T-helper 1 cell (primary cell): ENCODE measurements at regions not wholly inside any gene's neighbourhood (a gene's known extent, or its start where the extent isn't known, plus 50 kb on each side); places are given as distances from the start of the nearest gene placed in this dataset.
"Not testable (repeated sequence)": the region's sequence is repeated elsewhere in the genome, so short reads cannot be mapped to it uniquely, and the experiment has no call there.

Experiments used
- DNase-seq, 5 donors: peaks; one replicate each; pipeline ENCODE4 v3.0.0-alpha.2; 2012 to 2020

- no peak for DNase-seq
Observed at GRCh38 chr18:28736223-28736622, 559.3 kb upstream of the CDH2 start.

- DNase-seq: no peak
Observed at GRCh38 chr18:28735731-28736130, 558.8 kb upstream of the CDH2 start.

GRCh38 chr18:28729321-28729720, 552.4 kb upstream of the CDH2 start:
- DNase-seq: no peak

- no peak for DNase-seq
Observed at GRCh38 chr18:28728891-28729290, 552.0 kb upstream of the CDH2 start.

GRCh38 chr18:28727189-28727588, 550.3 kb upstream of the CDH2 start:
- DNase-seq: not testable (repeated sequence)

DNA sequence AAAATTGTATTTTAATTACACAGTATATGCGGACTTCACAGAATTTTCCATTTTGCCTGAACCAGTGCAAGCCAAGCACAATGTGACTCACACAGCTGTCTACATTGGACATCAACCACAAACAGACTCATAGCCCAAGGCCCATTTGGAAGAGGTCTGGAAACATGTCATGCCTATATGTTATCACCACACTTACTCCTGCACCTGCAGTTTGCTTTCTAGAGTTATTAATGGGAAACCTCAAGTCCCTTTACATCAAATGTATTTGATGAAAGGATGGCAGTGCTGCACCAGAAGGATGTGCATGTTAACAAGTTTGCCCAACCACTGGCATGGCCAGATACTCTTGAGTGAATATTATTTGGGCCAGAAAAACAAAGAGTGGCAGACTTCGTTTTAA, 548.9 kb upstream of the CDH2 start:
- no peak for DNase-seq

DNA sequence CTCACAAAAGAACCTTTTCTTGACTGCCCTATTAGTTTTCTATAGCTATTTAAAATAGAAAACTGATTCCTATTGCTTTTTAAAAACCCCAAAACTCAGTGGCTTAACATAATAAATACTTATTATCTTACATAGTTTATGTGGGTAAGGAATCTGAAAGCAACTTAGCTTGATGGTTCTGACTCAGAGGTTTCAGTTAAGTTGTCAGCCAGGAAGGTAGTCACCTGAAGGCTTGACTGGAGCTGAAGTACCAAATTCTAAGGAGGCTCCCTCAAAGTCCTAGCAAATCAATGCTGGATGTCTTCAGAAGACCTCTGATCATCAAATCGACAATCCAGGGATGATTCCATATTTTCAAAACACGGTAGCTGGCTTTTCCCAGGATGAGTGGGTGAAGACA, 546.6 kb upstream of the CDH2 start:
- DNase-seq: no peak

GRCh38 chr18:28718696-28719095, 541.8 kb upstream of the CDH2 start:
- no peak for DNase-seq

GRCh38 chr18:28716338-28716737, 539.4 kb upstream of the CDH2 start:
- no peak for DNase-seq

- DNase-seq: no peak
Observed at GRCh38 chr18:28715206-28715605, 538.3 kb upstream of the CDH2 start.

GRCh38 chr18:28714498-28714897, 537.6 kb upstream of the CDH2 start:
- DNase-seq: no peak

- no peak for DNase-seq
Observed at GRCh38 chr18:28712796-28713425, 536.0 kb upstream of the CDH2 start.

DNA sequence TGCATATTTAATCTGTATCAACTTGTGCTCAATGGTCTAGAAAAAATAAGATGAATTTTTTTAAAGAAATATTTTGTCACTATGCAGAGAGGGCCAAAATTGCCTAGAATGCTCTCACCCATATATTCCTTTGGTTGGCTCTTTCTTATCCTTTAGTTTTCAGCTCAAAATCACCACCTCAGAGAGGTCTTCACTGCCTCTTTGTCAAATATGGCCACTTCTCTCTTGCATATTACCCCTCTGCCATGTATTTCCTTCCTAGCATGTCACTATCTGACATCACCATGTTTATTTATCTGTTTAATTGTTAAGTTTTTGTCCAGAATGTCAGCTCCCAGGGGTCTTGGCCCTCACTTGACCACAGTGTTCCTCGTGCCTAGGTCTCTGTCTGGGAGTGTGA, 535.2 kb upstream of the CDH2 start:
- no peak for DNase-seq

DNA sequence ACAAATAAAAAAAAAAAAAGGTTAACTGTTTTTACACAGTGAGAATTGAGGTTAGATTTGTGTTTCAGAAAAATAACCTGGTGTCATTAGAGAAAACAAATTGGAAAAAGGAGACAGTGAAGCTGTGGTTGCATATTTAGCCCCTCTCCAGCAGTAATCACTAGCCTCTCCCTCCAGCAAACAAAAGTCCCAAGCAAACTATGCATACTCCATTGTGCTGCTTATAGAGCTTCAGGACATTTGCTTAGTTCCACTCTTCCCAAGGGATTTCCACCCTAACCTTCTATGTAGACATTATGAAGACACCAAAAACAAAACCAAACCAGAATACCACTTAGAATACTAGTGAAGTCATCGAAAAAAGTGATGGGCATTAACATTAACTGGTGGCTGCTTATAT, 534.2 kb upstream of the CDH2 start:
- DNase-seq: no peak

GRCh38 chr18:28707006-28707405, 530.1 kb upstream of the CDH2 start:
- DNase-seq: no peak

DNA sequence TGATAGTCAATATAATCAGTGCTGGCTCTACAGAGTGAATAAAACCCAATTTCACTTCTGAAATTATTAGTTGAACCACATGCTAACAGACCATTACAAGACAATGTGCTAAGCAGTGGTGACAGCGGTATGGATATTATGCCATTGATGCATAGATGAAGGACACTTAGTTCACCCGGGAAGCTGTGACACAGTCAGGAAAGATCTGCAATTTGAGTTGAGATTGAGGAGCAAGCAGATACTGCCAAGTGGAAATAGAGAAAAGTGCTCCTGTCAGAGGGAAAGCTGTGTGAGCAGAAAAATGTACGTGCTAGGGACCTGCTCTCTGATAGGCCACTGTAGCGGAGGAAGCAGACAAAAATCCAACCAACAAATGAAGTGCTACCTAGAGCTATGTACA, 529.5 kb upstream of the CDH2 start:
- no peak for DNase-seq

DNA sequence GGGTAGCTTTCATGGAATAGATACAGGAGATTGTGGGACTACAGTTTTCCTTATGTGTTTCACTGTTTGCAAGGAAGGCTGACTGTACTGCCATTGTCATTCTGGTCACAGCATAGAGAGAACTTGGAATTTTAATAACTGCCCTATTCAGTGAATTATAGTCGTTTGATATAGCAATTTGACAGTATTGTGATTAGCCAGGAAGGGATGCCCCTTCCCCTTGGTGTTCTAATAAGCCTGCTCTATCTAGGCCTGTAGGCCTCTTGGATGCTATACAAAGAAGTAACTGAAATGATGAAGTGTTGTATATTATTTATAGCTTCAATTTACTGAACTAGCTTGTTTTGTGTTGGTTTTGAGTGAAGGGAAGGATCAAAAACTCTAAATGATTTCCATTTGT, 528.6 kb upstream of the CDH2 start:
- no peak for DNase-seq

DNA sequence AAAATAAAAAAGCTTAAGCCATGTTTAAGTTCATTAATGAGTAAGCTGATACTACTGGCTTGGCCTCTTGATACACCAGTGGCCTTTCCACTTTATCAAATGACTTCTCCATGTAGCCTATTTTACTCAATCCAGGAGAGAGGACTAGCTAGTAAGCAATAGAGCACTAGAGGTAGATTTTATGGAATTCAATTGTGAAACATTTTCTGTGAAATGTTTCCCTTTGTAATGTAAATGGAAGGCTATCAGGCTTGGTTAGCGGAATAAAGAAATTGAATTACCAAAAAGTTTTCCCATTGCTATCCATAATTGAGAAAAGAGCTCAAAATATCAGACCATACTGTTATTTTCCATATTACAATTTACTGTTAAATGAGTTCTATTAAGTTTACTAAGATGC, 515.4 kb upstream of the CDH2 start:
- DNase-seq: no peak

DNA sequence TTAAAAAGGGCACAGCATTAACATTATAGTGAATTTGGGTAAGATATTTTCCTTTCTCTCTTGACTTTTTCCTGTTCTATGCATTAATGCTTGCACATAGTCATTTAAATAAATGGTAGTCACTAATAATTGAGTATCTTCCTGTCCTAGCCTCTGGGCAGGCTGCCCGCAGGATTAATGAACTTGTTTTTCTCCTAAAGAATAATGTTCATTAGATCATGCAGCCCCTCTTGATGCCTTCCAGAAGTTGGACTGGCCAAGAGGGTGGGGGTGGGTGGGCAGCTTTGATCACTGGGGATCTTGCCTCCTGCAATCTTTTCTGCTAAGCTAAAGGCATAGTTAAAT, 514.5 kb upstream of the CDH2 start:
- no peak for DNase-seq

DNA sequence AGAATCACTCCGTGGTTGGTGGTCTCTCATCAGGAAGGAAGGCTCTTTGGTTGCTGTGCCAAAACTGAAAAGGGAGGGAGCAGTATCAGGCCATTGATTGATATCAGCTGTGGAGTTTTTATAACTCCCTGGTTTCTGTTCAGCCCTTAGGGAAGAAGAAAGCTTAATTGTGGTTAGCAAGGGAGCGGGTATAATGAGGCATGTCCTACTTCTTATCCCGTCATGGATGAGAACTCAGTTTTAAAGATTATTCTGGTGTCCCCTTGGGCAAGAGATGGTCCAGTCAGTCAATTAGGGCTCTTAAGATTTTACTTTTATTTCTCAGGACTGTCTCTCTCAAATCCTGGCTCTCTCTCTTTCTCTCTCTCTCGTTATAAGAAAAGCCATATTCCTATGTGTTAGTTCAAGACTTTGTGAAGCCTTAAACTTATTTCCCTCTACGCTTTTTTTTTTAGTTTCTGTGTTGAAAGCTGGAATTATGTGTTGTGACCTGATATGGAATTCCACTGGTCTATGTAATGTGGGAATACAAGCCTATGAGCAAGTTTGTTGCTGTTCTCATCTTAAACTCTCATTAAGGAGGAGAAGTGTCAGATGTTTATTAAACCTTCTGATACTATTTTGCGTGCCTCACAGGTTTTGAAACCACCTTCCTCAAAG, 514.0 kb upstream of the CDH2 start:
- no peak for DNase-seq

DNA sequence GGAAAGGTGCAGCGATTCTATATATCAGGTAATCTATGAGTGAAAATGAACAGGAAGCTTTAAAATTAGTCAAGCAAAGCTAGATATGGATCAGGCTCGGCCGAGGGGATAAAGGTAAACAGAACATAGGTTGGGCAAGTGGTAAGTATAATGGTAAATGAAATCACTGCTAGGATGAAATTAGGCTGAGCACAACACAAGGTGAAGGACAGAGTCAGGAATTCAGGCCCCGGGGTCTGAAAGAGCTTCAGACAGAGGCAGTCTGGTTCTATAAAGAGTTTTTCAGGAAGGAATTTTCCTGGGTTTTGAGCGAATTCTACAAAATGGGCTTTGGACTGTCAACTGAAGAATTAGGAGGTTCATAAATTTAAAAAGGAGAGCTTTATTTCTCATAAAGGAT, 513.2 kb upstream of the CDH2 start:
- no peak for DNase-seq

DNA sequence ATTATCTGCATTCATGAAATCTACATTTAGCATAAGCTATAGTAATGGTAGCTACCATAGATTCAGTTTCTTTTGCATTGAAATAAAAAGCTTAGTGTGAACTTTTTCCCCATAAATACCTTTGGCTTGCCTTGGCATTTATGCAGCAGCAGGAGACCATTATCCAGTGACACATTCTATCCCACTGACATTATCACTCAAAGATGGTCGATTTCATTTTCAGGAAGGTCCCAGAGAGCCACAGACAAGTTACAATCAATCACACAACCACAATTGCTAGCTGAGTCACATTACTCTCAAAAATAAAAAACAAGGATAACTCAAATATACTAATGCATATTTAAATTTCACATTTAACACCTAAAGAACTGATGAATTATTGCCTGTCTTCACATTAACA, 512.7 kb upstream of the CDH2 start:
- no peak for DNase-seq

- DNase-seq: no peak
Observed at GRCh38 chr18:28684746-28685355, 507.9 kb upstream of the CDH2 start.

GRCh38 chr18:28682912-28683311, 506.0 kb upstream of the CDH2 start:
- no peak for DNase-seq

GRCh38 chr18:28669165-28669564, 492.2 kb upstream of the CDH2 start:
- DNase-seq: no peak
